Fibroblast of skin of abdomen (primary cell): ENCODE measurements at regions not wholly inside any gene's neighbourhood (a gene's known extent, or its start where the extent isn't known, plus 50 kb on each side); places are given as distances from the start of the nearest gene placed in this dataset.
"Not testable (repeated sequence)": the region's sequence is repeated elsewhere in the genome, so short reads cannot be mapped to it uniquely, and the experiment has no call there.

Experiments
- DNase-seq: peaks from one replicate; pipeline ENCODE4 v3.0.0-alpha.2; 2013

GRCh38 chr13:54004026-54004699 is 975.5 kb downstream of the OLFM4 start:
- DNase-seq, result no peak

GRCh38 chr13:54016542-54016941 is 987.9 kb downstream of the OLFM4 start:
- DNase-seq, result no peak

- no peak for DNase-seq
Measured at GRCh38 chr13:54018485-54018884, 989.9 kb downstream of the OLFM4 start.

GRCh38 chr13:54029226-54029625 is 1000.6 kb downstream of the OLFM4 start:
- peak; percentile 64 for DNase-seq

GRCh38 chr13:54029720-54030119 is 1001.1 kb downstream of the OLFM4 start:
- no peak for DNase-seq

GRCh38 chr13:54033323-54033861 is 1004.8 kb downstream of the OLFM4 start:
- DNase-seq, result no peak

- no peak for DNase-seq
Measured at GRCh38 chr13:54034047-54034446, 1005.4 kb downstream of the OLFM4 start.

- DNase-seq, result not testable (repeated sequence)
Measured at GRCh38 chr13:54057416-54057815, 1028.8 kb downstream of the OLFM4 start.

GRCh38 chr13:54069958-54070357 is 1041.3 kb downstream of the OLFM4 start:
- DNase-seq, result not testable (repeated sequence)

GRCh38 chr13:54077569-54077968 is 1049.0 kb downstream of the OLFM4 start:
- no peak for DNase-seq

- no peak for DNase-seq
Measured at GRCh38 chr13:54078271-54078870, 1049.8 kb downstream of the OLFM4 start.

- DNase-seq, result not testable (repeated sequence)
Measured at GRCh38 chr13:54082309-54082708, 1053.7 kb downstream of the OLFM4 start.

- no peak for DNase-seq
Measured at GRCh38 chr13:54091884-54092283, 1063.3 kb downstream of the OLFM4 start.

- DNase-seq, result no peak
Measured at GRCh38 chr13:54092686-54093085, 1064.1 kb downstream of the OLFM4 start.

GRCh38 chr13:54110597-54110996 is 1082.0 kb downstream of the OLFM4 start:
- no peak for DNase-seq

GRCh38 chr13:54124700-54125099 is 1096.1 kb downstream of the OLFM4 start:
- no peak for DNase-seq

GRCh38 chr13:54130931-54131330 is 1102.3 kb downstream of the OLFM4 start:
- DNase-seq, result not testable (repeated sequence)

GRCh38 chr13:54131433-54131832 is 1102.8 kb downstream of the OLFM4 start:
- DNase-seq, result not testable (repeated sequence)

- DNase-seq, result not testable (repeated sequence)
Measured at GRCh38 chr13:54132127-54132526, 1103.5 kb downstream of the OLFM4 start.

- DNase-seq, result not testable (repeated sequence)
Measured at GRCh38 chr13:54132720-54133119, 1104.1 kb downstream of the OLFM4 start.

- no peak for DNase-seq
Measured at GRCh38 chr13:54133746-54134145, 1105.1 kb downstream of the OLFM4 start.

GRCh38 chr13:54144828-54145227 is 1116.2 kb downstream of the OLFM4 start:
- DNase-seq, result no peak

GRCh38 chr13:54150851-54151250 is 1122.2 kb downstream of the OLFM4 start:
- DNase-seq, result no peak

GRCh38 chr13:54162069-54162468 is 1133.5 kb downstream of the OLFM4 start:
- no peak for DNase-seq
